K562 (cell line): ENCODE measurements at regions not wholly inside any gene's neighbourhood (a gene's known extent, or its start where the extent isn't known, plus 50 kb on each side); places are given as distances from the start of the nearest gene placed in this dataset.

Experiments
- ATAC-seq: fragments of 200-7000 bp; cut with Tn5 transposase; 3 replicates; pipeline ENCODE4 v1.9.1; 2020; ENCODE audit warnings: moderate library complexity
- BruUV-seq: library from RNA; stranded (reverse); fragments of 400-500 nt; replicated peaks from 2 replicates; lab custom pipeline; 2021; lab: Mats Ljungman, UMichigan
- CTCF ChIA-PET: fragments of 300-600 bp; formaldehyde crosslinking; extraction: SDS; loops from one replicate; lab custom pipeline; 2021; ENCODE audit warnings: low intra/inter-chr PET ratio; lab: Yijun Ruan, JAX
- POLR2A ChIA-PET: fragments of 300-600, 350-650 bp; sonication (Branson Sonifier 250); formaldehyde crosslinking; extraction: SDS; loops from one replicate; lab custom pipeline; 2021; ENCODE audit warnings: antibody characterized with exemption, inconsistent platforms; lab: Yijun Ruan, JAX
- DNase-seq, 4 experiments: peaks; one replicate each; pipeline versions ENCODE4 v3.0.0 to v3.0.0-alpha.2; 2011 to 2018; ENCODE audit warnings: low spot score in 3 of 4, mixed read lengths in 3 of 4; ENCODE audit errors: extremely low read depth in 1 of 4
- FAIRE-seq: peaks from 2 replicates; lab custom pipeline; 2011; peaks lifted over from hg19 to GRCh38; lab: Jason Lieb, UNC
- H2AFZ ChIP-seq: 2 replicates; pipeline ENCODE4 v1.6.0; 2011; ENCODE audit warnings: low read depth, low read length, control low read depth, inconsistent platforms
- H3K27ac ChIP-seq: fragments of 200-600 bp; 3 replicates; pipeline ENCODE4 v1.8.0; 2011; ENCODE audit warnings: low read depth, mild to moderate bottlenecking, control low read depth, inconsistent platforms, low read length, moderate library complexity, mixed read lengths; ENCODE audit errors: extremely low read depth
- H3K27me3 ChIP-seq, 2 experiments: fragments of 300-600 bp in 1 of 2; 2 replicates in 1 of 2; 3 replicates in 1 of 2; pipeline versions ENCODE4 v1.6.0 to v1.8.0; 2011; ENCODE audit warnings: inconsistent platforms in 2 of 2, low read length in 2 of 2, mild to moderate bottlenecking in 1 of 2, mixed read lengths in 1 of 2, moderate library complexity in 1 of 2; ENCODE audit not compliant: control insufficient read depth in 2 of 2, insufficient read depth in 2 of 2
- H3K36me3 ChIP-seq: fragments of 300-600 bp; 3 replicates; pipeline ENCODE4 v1.8.0; 2011; ENCODE audit warnings: mild to moderate bottlenecking, low read length, inconsistent platforms; ENCODE audit not compliant: control insufficient read depth, insufficient read depth
- H3K4me1 ChIP-seq, 2 experiments: fragments of 200-600 bp in 1 of 2; replicated peaks in 1 of 2; 2 replicates in 1 of 2; 3 replicates in 1 of 2; pipeline versions ENCODE4 v1.5.1 to v1.8.0; 2011; ENCODE audit warnings: inconsistent platforms in 2 of 2, low read length in 2 of 2, mild to moderate bottlenecking in 1 of 2, mixed read lengths in 1 of 2, moderate library complexity in 1 of 2; ENCODE audit not compliant: control insufficient read depth in 2 of 2, insufficient read depth in 2 of 2
- H3K4me2 ChIP-seq: 2 replicates; pipeline ENCODE4 v1.6.1; 2011; ENCODE audit warnings: low read length, control low read depth, inconsistent platforms, mixed read lengths; ENCODE audit not compliant: insufficient read depth
- H3K4me3 ChIP-seq: fragments of 200-600 bp; sonication (generic), shearing (Covaris generic); 2 replicates; pipeline ENCODE4 v1.5.1; 2016; ENCODE audit warnings: control low read depth, inconsistent platforms
- H3K79me2 ChIP-seq: fragments of 200-600 bp; 3 replicates; pipeline ENCODE4 v1.8.0; 2011; ENCODE audit warnings: low read length, inconsistent platforms; ENCODE audit not compliant: control insufficient read depth, insufficient read depth
- H3K9ac ChIP-seq, 2 experiments: 2 replicates each; pipeline versions ENCODE4 v1.6.0 to v1.6.1; 2011; ENCODE audit warnings: low read depth in 2 of 2, low read length in 2 of 2, control low read depth in 1 of 2, inconsistent platforms in 1 of 2, mild to moderate bottlenecking in 1 of 2, mixed read lengths in 1 of 2; ENCODE audit not compliant: insufficient read depth in 1 of 2
- H3K9me1 ChIP-seq: one replicate; pipeline ENCODE4 v1.6.0; 2011; ENCODE audit warnings: inconsistent platforms, mild to moderate bottlenecking, low read length, moderate library complexity; ENCODE audit not compliant: control insufficient read depth, insufficient read depth
- H3K9me3 ChIP-seq: replicated peaks from 2 replicates; pipeline ENCODE4 v1.5.1; 2011; ENCODE audit warnings: low read depth, low read length, inconsistent platforms; ENCODE audit not compliant: control insufficient read depth, insufficient read depth
- H4K20me1 ChIP-seq: replicated peaks from 2 replicates; pipeline ENCODE4 v1.6.1; 2011; ENCODE audit warnings: low read length, inconsistent platforms, mixed read lengths; ENCODE audit not compliant: control insufficient read depth, insufficient read depth
- CEBPG ChIP-seq, 3 experiments: fragments of 200-800 bp in 1 of 3; sonication (Bioruptor generic) in 1 of 3; sonication (generic) in 1 of 3; formaldehyde crosslinking in 1 of 3; IDR thresholded peaks in 2 of 3; conservative IDR thresholded peaks in 1 of 3; 2 replicates each; pipeline versions ENCODE4 v1.6.1 to v1.8.0; 2016 to 2022; ENCODE audit warnings: missing compliant biosample characterization in 2 of 3, missing genetic modification characterization in 2 of 3, mild to moderate bottlenecking in 1 of 3, missing genetic modification reagents in 1 of 3
- HDAC1 ChIP-seq, 2 experiments: fragments of 450-650 bp; IDR thresholded peaks; 2 replicates each; pipeline ENCODE4 v1.6.1; 2016 to 2017; ENCODE audit warnings: inconsistent platforms in 1 of 2, mild to moderate bottlenecking in 1 of 2, moderate library complexity in 1 of 2
- MLLT1 ChIP-seq, 2 experiments: fragments of 450-650 bp; IDR thresholded peaks; 2 replicates each; pipeline ENCODE4 v1.6.1; 2016
- ZNF518B ChIP-seq: fragments of 250-450 bp; sonication (Bioruptor Pico); IDR thresholded peaks from 2 replicates; pipeline ENCODE4 v1.5.0; 2021; ENCODE audit warnings: mild to moderate bottlenecking, moderate library complexity
- ZNF76 ChIP-seq: fragments of 250-450 bp; sonication (Bioruptor Pico); IDR thresholded peaks from 2 replicates; pipeline ENCODE4 v1.4.0; 2020; ENCODE audit warnings: mild to moderate bottlenecking, moderate library complexity, borderline replicate concordance
- WGBS: fragments of 100-300 bp; shearing (Covaris generic); methylation state at CpG from one replicate; pipeline ENCODE4 v1.1.6; 2016; ENCODE audit warnings: low coverage, mixed read lengths; ENCODE audit not compliant: insufficient coverage; ENCODE audit errors: missing lambda C conversion rate; 5-methylcytosine and 5-hydroxymethylcytosine counted together
- in situ Hi-C: fragments of 300-500 bp; cut with MboI; formaldehyde crosslinking; loops from 4 replicates; pipeline ENCODE4 v1.15.0; 2018; ENCODE audit warnings: inconsistent platforms, mixed read lengths
- intact Hi-C: fragments of 100-400 bp; cut with micrococcal nuclease; formaldehyde crosslinking; loops from 2 replicates; pipeline ENCODE4 v1.14.2; 2022

DNA sequence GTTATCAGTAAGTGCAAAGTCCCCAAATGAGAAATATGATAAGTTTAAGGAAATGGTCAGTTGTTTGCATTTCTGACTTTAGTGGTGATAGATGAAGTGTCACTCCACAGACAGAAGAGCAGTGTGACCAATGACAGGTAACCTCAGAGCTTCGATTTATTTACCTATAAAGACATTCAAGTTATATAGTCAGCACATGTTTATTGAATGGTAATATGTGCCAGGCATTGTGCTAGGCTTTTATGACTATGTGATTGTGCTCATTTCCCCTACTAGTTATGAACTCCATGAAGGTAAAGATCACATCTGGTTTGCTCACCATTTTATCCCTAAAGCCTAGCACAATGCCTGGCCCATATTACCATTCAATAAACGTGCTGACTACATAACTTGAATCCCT is 222.4 kb downstream of the HHIPL2 start (continued):
- TF ChIP-seq ZNF518B (CRISPR knock-in tag), result no peak
- TF ChIP-seq HDAC1 (IDR thresholded peaks at IDR 0.05), result no peak

- DNase-seq, result no peak
- FAIRE-seq, result no peak
- no peak overlapping the region for H3K4me2 ChIP-seq
- in situ Hi-C loops, result no loop called here
- ATAC-seq, result no peak
- H3K27me3 ChIP-seq, result no peaks in the 10 kb centered on the region
- H3K4me1 ChIP-seq, result no peaks in the 10 kb centered on the region
- H2AFZ ChIP-seq, result no peak overlapping the region
- WGBS, result 0% methylated on average over 2 of the region's 2 CpGs
- POLR2A ChIA-PET, result interaction anchor here (1.0 kb wide), 1 partner anchor 19 kb away, joined by 4 read pairs; no protein-coding TSS in a partner anchor
- no peaks in the 10 kb centered on the region for H4K20me1 ChIP-seq
- intact Hi-C loops, result no loop called here
- H3K9ac ChIP-seq, result no peak overlapping the region
- H3K79me2 ChIP-seq, result no peaks in the 10 kb centered on the region
- TF ChIP-seq ZNF76 (CRISPR knock-in tag), result no peak
- TF ChIP-seq MLLT1 (IDR thresholded peaks at IDR 0.05), result no peak
- no peak for TF ChIP-seq CEBPG (CRISPR knock-in tag; IDR thresholded peaks at IDR 0.05)
- peak in 1 of 2 experiments; percentile 77; a peak in 2 of 4 replicates for TF ChIP-seq CEBPG (tag; conservative IDR thresholded peaks at IDR 0.05 in 1 of 2, IDR thresholded peaks at IDR 0.05 in 1 of 2)
- TF ChIP-seq, all 486 proteins: peak for 1
- Histone ChIP-seq H3K36me3 (no peaks in the 10 kb centered on the region), H3K27ac (no peak overlapping the region), H3K4me3 (no peak overlapping the region), H3K9me3 (no peaks in the 10 kb centered on the region), H3K9me1 (no peaks in the 10 kb centered on the region)
- no TSS peak for BruUV-seq
- CTCF ChIA-PET, result no interaction called here
Measured at GRCh38 chr1:222314839-222315238, 233.1 kb downstream of the HHIPL2 start.
